KBM-7 (cell line): ENCODE measurements at regions not wholly inside any gene's neighbourhood (a gene's known extent, or its start where the extent isn't known, plus 50 kb on each side); places are given as distances from the start of the nearest gene placed in this dataset.

Experiments used
- DNase-seq: peaks from one replicate; pipeline ENCODE4 v3.0.0-alpha.2; 2015
- in situ Hi-C: fragments of 300-500 bp; cut with MboI; formaldehyde crosslinking; loops from 2 replicates; pipeline ENCODE4 v1.14.3; 2020; ENCODE audit warnings: low sequenced_read_pairs, low pct_unique_long_range_greater_than_20kb, mixed read lengths

- in situ Hi-C loops: no loop called here
- no peak for DNase-seq
Observed at GRCh38 chr20:37643400-37643799, 50.4 kb upstream of the CTNNBL1 start.

GRCh38 chr20:37642246-37642645 is 51.6 kb upstream of the CTNNBL1 start:
- DNase-seq: no peak
- in situ Hi-C loops: no loop called here

GRCh38 chr20:37640600-37641561 is 52.9 kb upstream of the CTNNBL1 start:
- no peak for DNase-seq
- in situ Hi-C loops: no loop called here

- DNase-seq: no peak
- in situ Hi-C loops: no loop called here
Observed at GRCh38 chr20:37638527-37638926, 55.3 kb upstream of the CTNNBL1 start.

- in situ Hi-C loops: no loop called here
- DNase-seq: no peak
Observed at GRCh38 chr20:37636977-37637376, 56.9 kb upstream of the CTNNBL1 start.

GRCh38 chr20:37636212-37636975 is 57.4 kb upstream of the CTNNBL1 start:
- DNase-seq: no peak
- in situ Hi-C loops: no loop called here

- in situ Hi-C loops: no loop called here
- no peak for DNase-seq
Observed at GRCh38 chr20:37630993-37631392, 62.8 kb upstream of the CTNNBL1 start.

- no peak for DNase-seq
- in situ Hi-C loops: no loop called here
Observed at GRCh38 chr20:37630166-37630565, 63.7 kb upstream of the CTNNBL1 start.

- in situ Hi-C loops: no loop called here
Observed at GRCh38 chr20:37627767-37628130, 66.1 kb upstream of the CTNNBL1 start.

GRCh38 chr20:37627060-37627766 is 66.6 kb upstream of the CTNNBL1 start:
- peak; percentile 74 for DNase-seq
- in situ Hi-C loops: no loop called here

More at GRCh38 chr20:37627767-37628130, 66.1 kb upstream of the CTNNBL1 start:
- no peak for DNase-seq

- in situ Hi-C loops: no loop called here
- DNase-seq: no peak
Observed at GRCh38 chr20:37624963-37625362, 68.9 kb upstream of the CTNNBL1 start.

- DNase-seq: peak; percentile 12
- in situ Hi-C loops: no loop called here
Observed at GRCh38 chr20:37622728-37623127, 71.1 kb upstream of the CTNNBL1 start.

- no peak for DNase-seq
- in situ Hi-C loops: no loop called here
Observed at GRCh38 chr20:37619496-37619895, 74.3 kb upstream of the CTNNBL1 start.

GRCh38 chr20:37616110-37616425 is 77.8 kb upstream of the CTNNBL1 start:
- DNase-seq: peak; percentile 11
- in situ Hi-C loops: no loop called here

GRCh38 chr20:37615340-37616109 is 78.3 kb upstream of the CTNNBL1 start:
- in situ Hi-C loops: no loop called here
- peak; percentile 37 for DNase-seq

GRCh38 chr20:37611852-37612251 is 82.0 kb upstream of the CTNNBL1 start:
- no peak for DNase-seq
- in situ Hi-C loops: no loop called here

GRCh38 chr20:37611346-37611745 is 82.5 kb upstream of the CTNNBL1 start:
- in situ Hi-C loops: no loop called here

GRCh38 chr20:37610203-37610798 is 82.6 kb upstream of the BLCAP start:
- DNase-seq: no peak
- in situ Hi-C loops: no loop called here

More at GRCh38 chr20:37611346-37611745, 82.5 kb upstream of the CTNNBL1 start:
- DNase-seq: no peak

GRCh38 chr20:37602634-37603033 is 75.0 kb upstream of the BLCAP start:
- in situ Hi-C loops: no loop called here
- DNase-seq: no peak
